H1 (cell line): ENCODE measurements at regions not wholly inside any gene's neighbourhood (a gene's known extent, or its start where the extent isn't known, plus 50 kb on each side); places are given as distances from the start of the nearest gene placed in this dataset.

Experiments used
- CEBPB ChIP-seq: IDR thresholded peaks from 2 replicates; pipeline ENCODE4 v1.6.1; 2012; ENCODE audit warnings: low read depth, low read length
- CHD7 ChIP-seq: fragments of 300-600 bp; sonication (generic); IDR thresholded peaks from 2 replicates; pipeline ENCODE4 v1.7.1; 2012; ENCODE audit warnings: low read length, moderate library complexity, mild to moderate bottlenecking, inconsistent platforms; ENCODE audit not compliant: insufficient replicate concordance
- EP300 ChIP-seq, 2 experiments: IDR thresholded peaks; 1 replicate in 1 of 2; 2 replicates in 1 of 2; pipeline ENCODE4 v1.6.1; 2011 to 2012; ENCODE audit warnings: low read depth in 2 of 2, low read length in 2 of 2, mild to moderate bottlenecking in 2 of 2, borderline replicate concordance in 1 of 2, inconsistent platforms in 1 of 2, moderate library complexity in 1 of 2
- GABPA ChIP-seq: IDR thresholded peaks from 2 replicates; pipeline ENCODE4 v1.6.1; 2011; ENCODE audit warnings: mild to moderate bottlenecking, low read length, moderate library complexity, borderline replicate concordance; ENCODE audit not compliant: insufficient read depth
- GTF2F1 ChIP-seq: IDR thresholded peaks from 2 replicates; pipeline ENCODE4 v1.6.1; 2012; ENCODE audit warnings: low read depth, low read length, improper control_type of control experiment, borderline replicate concordance
- HDAC6 ChIP-seq: IDR thresholded peaks from one replicate; pipeline ENCODE4 v1.7.1; 2012; ENCODE audit warnings: low read depth, mild to moderate bottlenecking, inconsistent platforms, low read length, moderate library complexity
- RXRA ChIP-seq: IDR thresholded peaks from 2 replicates; pipeline ENCODE4 v1.6.1; 2011; ENCODE audit warnings: low read depth, mild to moderate bottlenecking, low read length, moderate library complexity; ENCODE audit not compliant: insufficient read depth
- SP1 ChIP-seq: IDR thresholded peaks from 2 replicates; pipeline ENCODE4 v1.6.1; 2011; ENCODE audit warnings: low read depth, low read length
- TAF1 ChIP-seq: IDR thresholded peaks from 2 replicates; pipeline ENCODE4 v1.6.1; 2011; ENCODE audit warnings: mild to moderate bottlenecking, low read depth, low read length
- TCF12 ChIP-seq: IDR thresholded peaks from 2 replicates; pipeline ENCODE4 v1.6.1; 2011; ENCODE audit warnings: low read depth, mild to moderate bottlenecking, low read length

DNA sequence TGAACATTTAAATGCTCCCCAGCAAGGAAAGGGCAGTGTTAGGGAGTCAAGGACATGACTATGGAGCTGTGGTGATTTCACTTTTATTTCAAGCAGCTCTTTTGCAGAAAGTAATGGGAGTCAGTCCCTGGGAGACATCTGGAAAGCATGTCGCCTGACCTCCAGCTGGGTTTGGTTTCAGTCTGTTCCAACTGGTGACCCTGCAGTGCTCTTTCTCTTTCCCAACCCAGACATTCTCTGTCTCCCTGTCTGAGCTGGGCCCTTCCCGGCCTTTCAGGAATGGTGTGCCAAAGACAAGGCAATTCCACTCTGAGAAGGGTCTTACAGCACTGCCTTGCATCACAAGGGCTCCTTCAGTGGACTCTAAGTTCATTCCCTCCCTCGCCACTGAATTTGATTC, 323.2 kb downstream of the OSR1 start (continued):
- no peak for TF ChIP-seq CHD7
- TF ChIP-seq EP300 (IDR thresholded peaks at IDR 0.05; ENCODE audit: borderline replicate concordance in 1 of 2, low read depth in 2 of 2, low read length in 2 of 2) = no peak
- TF ChIP-seq TCF12 = no peak
- TF ChIP-seq HDAC6 = no peak
- no peak for TF ChIP-seq CEBPB
- no peak for TF ChIP-seq SP1
- TF ChIP-seq RXRA = no peak
- TF ChIP-seq GTF2F1 = no peak
- TF ChIP-seq TAF1 = no peak
- no peak for TF ChIP-seq GABPA
